Lower leg skin (tissue), 4 donors: ENCODE measurements at regions not wholly inside any gene's neighbourhood (a gene's known extent, or its start where the extent isn't known, plus 50 kb on each side); places are given as distances from the start of the nearest gene placed in this dataset.
"Not testable (repeated sequence)": the region's sequence is repeated elsewhere in the genome, so short reads cannot be mapped to it uniquely, and the experiment has no call there.

Experiments used
- DNase-seq, 2 donors: peaks; one replicate each; pipeline ENCODE4 v3.0.0-alpha.2; 2019; ENCODE audit warnings: low spot score in 2 of 2
- H3K4me3 ChIP-seq: fragments of 200-600 bp; sonication (generic); 2 replicates; pipeline ENCODE4 v1.5.1; 2017; ENCODE audit warnings: mild to moderate bottlenecking, low read depth; ENCODE audit not compliant: poor library complexity, severe bottlenecking
- CTCF ChIP-seq, 3 donors: fragments of 450-650 bp; IDR thresholded peaks; one replicate each; pipeline ENCODE4 v1.5.1; 2016; ENCODE audit warnings: antibody characterized with exemption in 3 of 3, mild to moderate bottlenecking in 3 of 3, moderate library complexity in 2 of 3
- POLR2A ChIP-seq, 2 donors: fragments of 450-650 bp; IDR thresholded peaks; one replicate each; pipeline ENCODE4 v1.6.1; 2016 to 2017; ENCODE audit warnings: antibody characterized with exemption in 2 of 2, mild to moderate bottlenecking in 1 of 2, moderate library complexity in 1 of 2
- WGBS, 2 donors: methylation state at CpG; one replicate each; pipeline ENCODE4 v1.1.5; 2018; 5-methylcytosine and 5-hydroxymethylcytosine counted together
- intact Hi-C: fragments of 100-400 bp; cut with DNase I; formaldehyde crosslinking; loops from one replicate; pipeline ENCODE4 v1.15.0; 2023; ENCODE audit warnings: low total_unique reads

- H3K4me3 ChIP-seq, result no peak overlapping the region
- TF ChIP-seq CTCF (IDR thresholded peaks at IDR 0.05) (no peak), POLR2A (IDR thresholded peaks at IDR 0.05) (no peak)
- DNase-seq, result no peak
- WGBS, 2 donors, result 97 to 98% methylated on average over 13 of the region's 13 CpGs
- intact Hi-C loops, result no loop called here
Measured at GRCh38 chr6:804317-804716, 111.4 kb upstream of the EXOC2 start.

GRCh38 chr6:803191-803977 is 110.4 kb upstream of the EXOC2 start:
- DNase-seq, result no peak
- TF ChIP-seq CTCF (IDR thresholded peaks at IDR 0.05) (no peak), POLR2A (IDR thresholded peaks at IDR 0.05) (no peak)
- 84 to 89% methylated on average over 11 of the region's 11 CpGs for WGBS, 2 donors
- intact Hi-C loops, result no loop called here
- no peak overlapping the region for H3K4me3 ChIP-seq

GRCh38 chr6:802701-803100 is 109.8 kb upstream of the EXOC2 start:
- DNase-seq, result no peak
- 66 to 74% methylated on average over 9 of the region's 9 CpGs for WGBS, 2 donors
- no peak overlapping the region for H3K4me3 ChIP-seq
- TF ChIP-seq CTCF (IDR thresholded peaks at IDR 0.05), result no peak
- TF ChIP-seq POLR2A (IDR thresholded peaks at IDR 0.05), result no peak
- intact Hi-C loops, result no loop called here

- WGBS, 2 donors, result 83 to 86% methylated on average over 10 of the region's 10 CpGs
- DNase-seq, H3K4me3 ChIP-seq, intact Hi-C loops: not testable (repeated sequence)
Measured at GRCh38 chr6:802223-802622, 109.3 kb upstream of the EXOC2 start.

- TF ChIP-seq CTCF (IDR thresholded peaks at IDR 0.05) (no peak), POLR2A (IDR thresholded peaks at IDR 0.05) (no peak)
- DNase-seq, result no peak
- no peak overlapping the region for H3K4me3 ChIP-seq
- WGBS, 2 donors, result 71 to 86% methylated on average over 6 of the region's 6 CpGs
- intact Hi-C loops, result no loop called here
Measured at GRCh38 chr6:799769-800168, 106.8 kb upstream of the EXOC2 start.

GRCh38 chr6:797479-798077 is 104.6 kb upstream of the EXOC2 start:
- TF ChIP-seq POLR2A (IDR thresholded peaks at IDR 0.05), result no peak
- peak in 1 of 3 donors; percentile 13 for TF ChIP-seq CTCF (IDR thresholded peaks at IDR 0.05)
- 6 to 9% methylated on average over 5 of the region's 5 CpGs for WGBS, 2 donors
- DNase-seq, result peak in 1 of 2 donors; percentile 46
- no peak overlapping the region for H3K4me3 ChIP-seq
- intact Hi-C loops, result loop anchor here (2.0 kb wide), 1 partner anchor 585 kb away; no protein-coding TSS in a partner anchor
